OCI-LY3 (cell line): ENCODE measurements at regions not wholly inside any gene's neighbourhood (a gene's known extent, or its start where the extent isn't known, plus 50 kb on each side); places are given as distances from the start of the nearest gene placed in this dataset.

Experiments used
- EZH2phosphoT487 ChIP-seq: fragments of 200-600 bp; shearing (Covaris generic); IDR thresholded peaks from 2 replicates; pipeline ENCODE4 v1.6.1; 2018; ENCODE audit warnings: antibody characterized with exemption, mixed run types, low read depth
- TF ChIP-seq, protein P1 (sequence below): fragments of 200-600, 300-600 bp; sonication (generic); IDR thresholded peaks from 2 replicates; pipeline ENCODE4 v1.5.1; 2014; ENCODE audit warnings: antibody characterized with exemption, low read length, low read depth

DNA sequence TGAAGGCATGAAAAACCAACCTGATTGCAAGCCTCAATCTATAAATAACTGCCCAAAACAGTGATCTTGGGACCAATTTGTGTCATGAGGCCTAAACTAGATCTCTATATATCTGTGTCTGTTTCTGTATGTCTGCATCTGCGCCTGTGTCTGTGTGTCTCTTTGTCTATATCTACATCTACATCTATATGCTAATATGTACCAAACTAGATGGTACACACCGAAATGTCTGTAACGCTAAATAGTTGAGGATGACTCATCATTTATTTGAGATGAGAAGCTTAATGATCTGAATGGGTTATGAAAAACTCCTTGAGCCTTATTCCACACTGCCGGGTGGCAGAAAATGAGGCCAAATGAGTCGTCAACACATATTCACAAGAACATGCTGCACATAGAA lies 982.3 kb downstream of the ROBO2 start:
- TF ChIP-seq, protein P1, sequence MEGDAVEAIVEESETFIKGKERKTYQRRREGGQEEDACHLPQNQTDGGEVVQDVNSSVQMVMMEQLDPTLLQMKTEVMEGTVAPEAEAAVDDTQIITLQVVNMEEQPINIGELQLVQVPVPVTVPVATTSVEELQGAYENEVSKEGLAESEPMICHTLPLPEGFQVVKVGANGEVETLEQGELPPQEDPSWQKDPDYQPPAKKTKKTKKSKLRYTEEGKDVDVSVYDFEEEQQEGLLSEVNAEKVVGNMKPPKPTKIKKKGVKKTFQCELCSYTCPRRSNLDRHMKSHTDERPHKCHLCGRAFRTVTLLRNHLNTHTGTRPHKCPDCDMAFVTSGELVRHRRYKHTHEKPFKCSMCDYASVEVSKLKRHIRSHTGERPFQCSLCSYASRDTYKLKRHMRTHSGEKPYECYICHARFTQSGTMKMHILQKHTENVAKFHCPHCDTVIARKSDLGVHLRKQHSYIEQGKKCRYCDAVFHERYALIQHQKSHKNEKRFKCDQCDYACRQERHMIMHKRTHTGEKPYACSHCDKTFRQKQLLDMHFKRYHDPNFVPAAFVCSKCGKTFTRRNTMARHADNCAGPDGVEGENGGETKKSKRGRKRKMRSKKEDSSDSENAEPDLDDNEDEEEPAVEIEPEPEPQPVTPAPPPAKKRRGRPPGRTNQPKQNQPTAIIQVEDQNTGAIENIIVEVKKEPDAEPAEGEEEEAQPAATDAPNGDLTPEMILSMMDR = no peak
- TF ChIP-seq EZH2phosphoT487 = no peak
